ENCODE measurements at regions not wholly inside any gene's neighbourhood (a gene's known extent, or its start where the extent isn't known, plus 50 kb on each side); places are given as distances from the start of the nearest gene placed in this dataset.
A peak's percentile ranks its signal among the peaks of the same experiment; 100 is the strongest.

DNA sequence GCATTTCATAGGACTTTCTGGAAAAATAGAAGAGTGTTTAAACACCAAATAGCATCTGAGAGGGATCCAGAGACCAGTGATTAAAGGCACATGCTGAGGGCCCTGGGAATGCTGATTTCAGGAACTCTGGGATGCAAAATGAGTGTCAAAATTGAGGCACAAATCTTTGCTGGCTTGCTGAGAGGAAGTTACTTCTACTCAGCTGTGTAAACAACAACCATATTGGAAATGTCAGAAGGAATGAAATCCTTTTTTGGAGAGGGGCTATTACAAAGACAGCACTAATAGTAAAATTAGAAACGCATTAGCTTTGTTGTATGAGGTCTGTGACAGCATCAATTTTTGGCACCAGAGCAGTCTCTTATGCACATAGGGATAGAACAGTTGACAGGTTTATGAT is 267.8 kb upstream of the RAG2 start:
- H3K56ac ChIP-seq (ENCODE audit: insufficient read length, low read depth, low read length) = no peak overlapping the region
- Mint-ChIP-seq H3K27ac (peak overlapping the region in 1 of 3 experiments; percentile 26; a peak in 1 of 7 replicates), H3K27me3 (ENCODE audit: low read depth) (peaks cover 9% of the 10 kb centered on the region), H3K36me3 (ENCODE audit: insufficient read depth in 1 of 3, low read depth in 3 of 3) (no peaks in the 10 kb centered on the region), H3K9me3 (no peaks in the 10 kb centered on the region), H3K4me3 (no peak overlapping the region), H3K4me1 (no peaks in the 10 kb centered on the region)
- no peak overlapping the region for H3K4me2 ChIP-seq (ENCODE audit: insufficient read depth, insufficient read length, low read length)
- H3K23ac ChIP-seq (ENCODE audit: insufficient read length, low read depth, low read length) = no peak overlapping the region
- no peak overlapping the region for H3K18ac ChIP-seq (ENCODE audit: insufficient read length, low read depth, low read length)
- H3K9me3 ChIP-seq (ENCODE audit: control insufficient read depth, low read depth, low read length) = no peaks in the 10 kb centered on the region
- H2AFZ ChIP-seq (ENCODE audit: low read length) = no peak overlapping the region
- no peak overlapping the region for H2BK12ac ChIP-seq (ENCODE audit: insufficient read length, low read depth, low read length)
- H4K8ac ChIP-seq (replicated peaks; ENCODE audit: insufficient read length, low read depth, low read length) = no peak overlapping the region
- H4K20me1 ChIP-seq (ENCODE audit: control insufficient read depth, insufficient read depth, insufficient read length) = no peaks in the 10 kb centered on the region
- H3K9ac ChIP-seq (ENCODE audit: extremely low read depth, insufficient read length, low read length) = no peak overlapping the region
- no CpG with 5 or more reads among the region's 1 CpG for WGBS (ENCODE audit: extremely low coverage, insufficient read length, low lambda C conversion rate)
- no peak overlapping the region for H3K4ac ChIP-seq (ENCODE audit: low read depth, low read length)
- H2BK20ac ChIP-seq (ENCODE audit: low read depth, low read length, poor library complexity, severe bottlenecking) = no peak overlapping the region
- no peak overlapping the region for H2BK5ac ChIP-seq (ENCODE audit: insufficient read length, low read length)
- H3K4me1 ChIP-seq (ENCODE audit: insufficient read depth, low read length) = no peaks in the 10 kb centered on the region
- no peak overlapping the region for H3K14ac ChIP-seq (ENCODE audit: insufficient read depth, low read length)
- no peak overlapping the region for H2BK120ac ChIP-seq (ENCODE audit: low read depth, low read length, poor library complexity, severe bottlenecking)
- no peak overlapping the region for H4K5ac ChIP-seq (ENCODE audit: insufficient read length, low read depth, low read length)
- DNase-seq = no peak
- H4K91ac ChIP-seq (ENCODE audit: insufficient read length, low read depth, low read length) = no peak overlapping the region
- H2BK15ac ChIP-seq (ENCODE audit: low read depth, low read length) = no peak overlapping the region
- TF ChIP-seq, protein P1, sequence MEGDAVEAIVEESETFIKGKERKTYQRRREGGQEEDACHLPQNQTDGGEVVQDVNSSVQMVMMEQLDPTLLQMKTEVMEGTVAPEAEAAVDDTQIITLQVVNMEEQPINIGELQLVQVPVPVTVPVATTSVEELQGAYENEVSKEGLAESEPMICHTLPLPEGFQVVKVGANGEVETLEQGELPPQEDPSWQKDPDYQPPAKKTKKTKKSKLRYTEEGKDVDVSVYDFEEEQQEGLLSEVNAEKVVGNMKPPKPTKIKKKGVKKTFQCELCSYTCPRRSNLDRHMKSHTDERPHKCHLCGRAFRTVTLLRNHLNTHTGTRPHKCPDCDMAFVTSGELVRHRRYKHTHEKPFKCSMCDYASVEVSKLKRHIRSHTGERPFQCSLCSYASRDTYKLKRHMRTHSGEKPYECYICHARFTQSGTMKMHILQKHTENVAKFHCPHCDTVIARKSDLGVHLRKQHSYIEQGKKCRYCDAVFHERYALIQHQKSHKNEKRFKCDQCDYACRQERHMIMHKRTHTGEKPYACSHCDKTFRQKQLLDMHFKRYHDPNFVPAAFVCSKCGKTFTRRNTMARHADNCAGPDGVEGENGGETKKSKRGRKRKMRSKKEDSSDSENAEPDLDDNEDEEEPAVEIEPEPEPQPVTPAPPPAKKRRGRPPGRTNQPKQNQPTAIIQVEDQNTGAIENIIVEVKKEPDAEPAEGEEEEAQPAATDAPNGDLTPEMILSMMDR (conservative IDR thresholded peaks at IDR 0.05) = no peak
- no peak overlapping the region for H2AK5ac ChIP-seq (ENCODE audit: insufficient read length, low read length)
- H3K27ac ChIP-seq (ENCODE audit: insufficient read length, low read depth, low read length) = no peak overlapping the region
- no peaks in the 10 kb centered on the region for H3K79me1 ChIP-seq (ENCODE audit: insufficient read depth, low read depth, low read length, poor library complexity, severe bottlenecking)
- no peaks in the 10 kb centered on the region for H3K23me2 ChIP-seq (ENCODE audit: insufficient read length, low read depth, low read length, poor library complexity, severe bottlenecking)
- no peak overlapping the region for H3T11ph ChIP-seq (ENCODE audit: low read length)
- no peaks in the 10 kb centered on the region for H3K79me2 ChIP-seq (ENCODE audit: insufficient read depth, low read length)
- no peaks in the 10 kb centered on the region for H3K27me3 ChIP-seq (ENCODE audit: insufficient read depth, low read length)
